K562 (cell line): ENCODE measurements at regions not wholly inside any gene's neighbourhood (a gene's known extent, or its start where the extent isn't known, plus 50 kb on each side); places are given as distances from the start of the nearest gene placed in this dataset.

Experiments used
- ARID1B ChIP-seq: fragments of 450-650 bp; IDR thresholded peaks from 2 replicates; pipeline ENCODE4 v1.6.1; 2016; ENCODE audit warnings: antibody characterized with exemption, mild to moderate bottlenecking, inconsistent platforms
- BCOR ChIP-seq: fragments of 450-650 bp; IDR thresholded peaks from 2 replicates; pipeline ENCODE4 v1.6.1; 2016
- CBFA2T3 ChIP-seq: fragments of 450-650 bp; IDR thresholded peaks from 2 replicates; pipeline ENCODE4 v1.6.1; 2017
- EP300 ChIP-seq: IDR thresholded peaks from 2 replicates; pipeline ENCODE4 v1.6.1; 2012; ENCODE audit warnings: low read length, improper control_type of control experiment
- FOS ChIP-seq: IDR thresholded peaks from 3 replicates; pipeline ENCODE4 v1.6.1; 2011; ENCODE audit not compliant: insufficient read length; ENCODE audit errors: extremely low read depth
- GATAD2B ChIP-seq: fragments of 450-650 bp; IDR thresholded peaks from 2 replicates; pipeline ENCODE4 v1.6.1; 2017; ENCODE audit warnings: mild to moderate bottlenecking, borderline replicate concordance
- HDAC1 ChIP-seq, 2 experiments: fragments of 450-650 bp; IDR thresholded peaks; 2 replicates each; pipeline ENCODE4 v1.6.1; 2016 to 2017; ENCODE audit warnings: inconsistent platforms in 1 of 2, mild to moderate bottlenecking in 1 of 2, moderate library complexity in 1 of 2
- MTA2 ChIP-seq: fragments of 450-650 bp; IDR thresholded peaks from 2 replicates; pipeline ENCODE4 v1.6.1; 2016; ENCODE audit warnings: low read depth
- NFE2 ChIP-seq: IDR thresholded peaks from 2 replicates; pipeline ENCODE4 v1.6.1; 2014; ENCODE audit warnings: antibody characterized with exemption, low read depth
- NFIC ChIP-seq: fragments of 450-650 bp; IDR thresholded peaks from 2 replicates; pipeline ENCODE4 v1.6.1; 2017; ENCODE audit warnings: mild to moderate bottlenecking, inconsistent platforms
- RCOR1 ChIP-seq, 2 experiments: IDR thresholded peaks; 2 replicates each; pipeline ENCODE4 v1.6.1; 2012; ENCODE audit warnings: low read depth in 2 of 2, low read length in 2 of 2, borderline replicate concordance in 1 of 2, improper control_type of control experiment in 1 of 2
- TAL1 ChIP-seq: fragments of 450-650 bp; IDR thresholded peaks from 2 replicates; pipeline ENCODE4 v1.6.1; 2016; ENCODE audit warnings: mild to moderate bottlenecking
- TEAD4 ChIP-seq, 2 experiments: sonication (generic) in 1 of 2; formaldehyde crosslinking in 1 of 2; IDR thresholded peaks; 2 replicates each; pipeline versions ENCODE4 v1.6.1 to v1.8.0; 2012 to 2022; ENCODE audit warnings: borderline replicate concordance in 1 of 2, inconsistent platforms in 1 of 2, low read length in 1 of 2, mild to moderate bottlenecking in 1 of 2, missing genetic modification reagents in 1 of 2
- TF ChIP-seq, protein P1 (sequence below): fragments of 250-450 bp; sonication (Bioruptor Pico); IDR thresholded peaks from 2 replicates; pipeline ENCODE4 v1.4.0; 2020
- TF ChIP-seq, protein P2 (sequence below), 2 experiments: fragments of 450-650 bp; formaldehyde crosslinking in 1 of 2; IDR thresholded peaks; 2 replicates each; pipeline versions ENCODE4 v1.4.0 to v1.6.1; 2014 to 2020; ENCODE audit warnings: mild to moderate bottlenecking in 2 of 2, borderline replicate concordance in 1 of 2, low read depth in 1 of 2

DNA sequence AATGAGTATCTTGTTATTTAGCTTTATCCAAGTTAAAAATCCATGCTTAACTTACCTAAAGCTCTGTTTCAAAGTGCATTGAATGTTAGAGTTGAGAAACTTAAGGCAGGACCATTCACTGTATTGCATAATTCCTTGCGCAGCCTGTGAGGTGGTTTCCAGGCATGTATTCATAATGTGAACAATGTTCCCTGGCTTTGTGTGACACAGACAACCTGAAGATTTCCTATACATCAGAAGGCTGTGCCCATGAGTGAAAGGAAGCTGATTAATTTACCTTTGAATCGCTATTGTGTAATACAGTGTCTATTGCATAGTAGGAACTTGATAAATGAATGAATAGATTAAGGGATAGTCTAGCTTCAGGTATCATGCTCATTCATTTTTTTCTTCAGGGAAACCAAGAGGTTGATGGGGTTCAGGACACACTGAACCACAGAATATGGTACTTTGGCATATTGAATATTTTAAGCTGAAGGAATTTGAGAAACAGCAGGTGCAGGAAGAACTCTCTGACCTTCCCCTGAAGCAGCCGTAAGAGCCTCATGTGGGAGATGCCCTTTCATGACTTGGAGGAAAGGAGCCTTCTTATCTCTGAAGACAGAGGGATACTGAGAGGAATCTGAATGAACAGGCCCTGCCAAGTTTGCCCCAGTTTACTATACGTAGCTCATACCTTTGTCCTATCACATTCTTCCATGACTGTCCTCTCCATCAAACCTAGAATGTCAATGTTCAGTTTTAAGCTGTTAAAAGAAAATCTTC is 88.6 kb upstream of the GNG12 start (continued):
- TF ChIP-seq, protein P1, sequence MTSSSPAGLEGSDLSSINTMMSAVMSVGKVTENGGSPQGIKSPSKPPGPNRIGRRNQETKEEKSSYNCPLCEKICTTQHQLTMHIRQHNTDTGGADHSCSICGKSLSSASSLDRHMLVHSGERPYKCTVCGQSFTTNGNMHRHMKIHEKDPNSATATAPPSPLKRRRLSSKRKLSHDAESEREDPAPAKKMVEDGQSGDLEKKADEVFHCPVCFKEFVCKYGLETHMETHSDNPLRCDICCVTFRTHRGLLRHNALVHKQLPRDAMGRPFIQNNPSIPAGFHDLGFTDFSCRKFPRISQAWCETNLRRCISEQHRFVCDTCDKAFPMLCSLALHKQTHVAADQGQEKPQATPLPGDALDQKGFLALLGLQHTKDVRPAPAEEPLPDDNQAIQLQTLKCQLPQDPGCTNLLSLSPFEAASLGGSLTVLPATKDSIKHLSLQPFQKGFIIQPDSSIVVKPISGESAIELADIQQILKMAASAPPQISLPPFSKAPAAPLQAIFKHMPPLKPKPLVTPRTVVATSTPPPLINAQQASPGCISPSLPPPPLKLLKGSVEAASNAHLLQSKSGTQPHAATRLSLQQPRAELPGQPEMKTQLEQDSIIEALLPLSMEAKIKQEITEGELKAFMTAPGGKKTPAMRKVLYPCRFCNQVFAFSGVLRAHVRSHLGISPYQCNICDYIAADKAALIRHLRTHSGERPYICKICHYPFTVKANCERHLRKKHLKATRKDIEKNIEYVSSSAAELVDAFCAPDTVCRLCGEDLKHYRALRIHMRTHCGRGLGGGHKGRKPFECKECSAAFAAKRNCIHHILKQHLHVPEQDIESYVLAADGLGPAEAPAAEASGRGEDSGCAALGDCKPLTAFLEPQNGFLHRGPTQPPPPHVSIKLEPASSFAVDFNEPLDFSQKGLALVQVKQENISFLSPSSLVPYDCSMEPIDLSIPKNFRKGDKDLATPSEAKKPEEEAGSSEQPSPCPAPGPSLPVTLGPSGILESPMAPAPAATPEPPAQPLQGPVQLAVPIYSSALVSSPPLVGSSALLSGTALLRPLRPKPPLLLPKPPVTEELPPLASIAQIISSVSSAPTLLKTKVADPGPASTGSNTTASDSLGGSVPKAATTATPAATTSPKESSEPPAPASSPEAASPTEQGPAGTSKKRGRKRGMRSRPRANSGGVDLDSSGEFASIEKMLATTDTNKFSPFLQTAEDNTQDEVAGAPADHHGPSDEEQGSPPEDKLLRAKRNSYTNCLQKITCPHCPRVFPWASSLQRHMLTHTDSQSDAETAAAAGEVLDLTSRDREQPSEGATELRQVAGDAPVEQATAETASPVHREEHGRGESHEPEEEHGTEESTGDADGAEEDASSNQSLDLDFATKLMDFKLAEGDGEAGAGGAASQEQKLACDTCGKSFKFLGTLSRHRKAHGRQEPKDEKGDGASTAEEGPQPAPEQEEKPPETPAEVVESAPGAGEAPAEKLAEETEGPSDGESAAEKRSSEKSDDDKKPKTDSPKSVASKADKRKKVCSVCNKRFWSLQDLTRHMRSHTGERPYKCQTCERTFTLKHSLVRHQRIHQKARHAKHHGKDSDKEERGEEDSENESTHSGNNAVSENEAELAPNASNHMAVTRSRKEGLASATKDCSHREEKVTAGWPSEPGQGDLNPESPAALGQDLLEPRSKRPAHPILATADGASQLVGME (CRISPR knock-in tag), result 0 out of 2 replicates have a peak, but pooled peaks have one; percentile 20
- TF ChIP-seq HDAC1 (IDR thresholded peaks at IDR 0.05), result peak in 1 of 2 experiments; percentile 29; a peak in 1 of 4 replicates
- TF ChIP-seq, protein P2, sequence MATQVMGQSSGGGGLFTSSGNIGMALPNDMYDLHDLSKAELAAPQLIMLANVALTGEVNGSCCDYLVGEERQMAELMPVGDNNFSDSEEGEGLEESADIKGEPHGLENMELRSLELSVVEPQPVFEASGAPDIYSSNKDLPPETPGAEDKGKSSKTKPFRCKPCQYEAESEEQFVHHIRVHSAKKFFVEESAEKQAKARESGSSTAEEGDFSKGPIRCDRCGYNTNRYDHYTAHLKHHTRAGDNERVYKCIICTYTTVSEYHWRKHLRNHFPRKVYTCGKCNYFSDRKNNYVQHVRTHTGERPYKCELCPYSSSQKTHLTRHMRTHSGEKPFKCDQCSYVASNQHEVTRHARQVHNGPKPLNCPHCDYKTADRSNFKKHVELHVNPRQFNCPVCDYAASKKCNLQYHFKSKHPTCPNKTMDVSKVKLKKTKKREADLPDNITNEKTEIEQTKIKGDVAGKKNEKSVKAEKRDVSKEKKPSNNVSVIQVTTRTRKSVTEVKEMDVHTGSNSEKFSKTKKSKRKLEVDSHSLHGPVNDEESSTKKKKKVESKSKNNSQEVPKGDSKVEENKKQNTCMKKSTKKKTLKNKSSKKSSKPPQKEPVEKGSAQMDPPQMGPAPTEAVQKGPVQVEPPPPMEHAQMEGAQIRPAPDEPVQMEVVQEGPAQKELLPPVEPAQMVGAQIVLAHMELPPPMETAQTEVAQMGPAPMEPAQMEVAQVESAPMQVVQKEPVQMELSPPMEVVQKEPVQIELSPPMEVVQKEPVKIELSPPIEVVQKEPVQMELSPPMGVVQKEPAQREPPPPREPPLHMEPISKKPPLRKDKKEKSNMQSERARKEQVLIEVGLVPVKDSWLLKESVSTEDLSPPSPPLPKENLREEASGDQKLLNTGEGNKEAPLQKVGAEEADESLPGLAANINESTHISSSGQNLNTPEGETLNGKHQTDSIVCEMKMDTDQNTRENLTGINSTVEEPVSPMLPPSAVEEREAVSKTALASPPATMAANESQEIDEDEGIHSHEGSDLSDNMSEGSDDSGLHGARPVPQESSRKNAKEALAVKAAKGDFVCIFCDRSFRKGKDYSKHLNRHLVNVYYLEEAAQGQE (IDR thresholded peaks at IDR 0.05; ENCODE audit: borderline replicate concordance), result 0 out of 2 replicates have a peak, but pooled peaks have one; percentile 8
- TF ChIP-seq, protein P2 (CRISPR knock-in tag; IDR thresholded peaks at IDR 0.05; ENCODE audit: low read depth), result no peak
- TF ChIP-seq FOS, result no peak
- peak; percentile 89 for TF ChIP-seq ARID1B
- TF ChIP-seq NFIC, result peak; percentile 73
- TF ChIP-seq TAL1, result peak; percentile 93
- peak; percentile 75; the same call in 1 of the 2 replicates for TF ChIP-seq EP300
- no peak for TF ChIP-seq NFE2
- no peak for TF ChIP-seq GATAD2B
- TF ChIP-seq RCOR1 (IDR thresholded peaks at IDR 0.05; ENCODE audit: borderline replicate concordance in 1 of 2, low read depth in 2 of 2, low read length in 2 of 2), result peak in 1 of 2 experiments; percentile 83; a peak in 2 of 4 replicates
- no peak for TF ChIP-seq BCOR
- peak; percentile 81 for TF ChIP-seq MTA2
- TF ChIP-seq TEAD4 (IDR thresholded peaks at IDR 0.05; ENCODE audit: low read length), result peak; percentile 93
- no peak for TF ChIP-seq TEAD4 (CRISPR knock-in tag; IDR thresholded peaks at IDR 0.05; ENCODE audit: borderline replicate concordance)
- peak; percentile 96 for TF ChIP-seq CBFA2T3
